NCI-H345 treated with DMSO at 0.1 percent for 48 hours (cell line): ENCODE measurements at regions not wholly inside any gene's neighbourhood (a gene's known extent, or its start where the extent isn't known, plus 50 kb on each side); places are given as distances from the start of the nearest gene placed in this dataset.

Experiments
- DNase-seq: peaks from one replicate; lab custom pipeline; 2025; ENCODE audit not compliant: unreplicated experiment; lab: John Stamatoyannopoulos, UW

- no peak for DNase-seq
Observed at GRCh38 chr1:98211271-98211845, 290.5 kb upstream of the DPYD start.

GRCh38 chr1:98210563-98210962, 289.7 kb upstream of the DPYD start:
- no peak for DNase-seq

GRCh38 chr1:98210064-98210463, 289.2 kb upstream of the DPYD start:
- DNase-seq, result no peak

DNA sequence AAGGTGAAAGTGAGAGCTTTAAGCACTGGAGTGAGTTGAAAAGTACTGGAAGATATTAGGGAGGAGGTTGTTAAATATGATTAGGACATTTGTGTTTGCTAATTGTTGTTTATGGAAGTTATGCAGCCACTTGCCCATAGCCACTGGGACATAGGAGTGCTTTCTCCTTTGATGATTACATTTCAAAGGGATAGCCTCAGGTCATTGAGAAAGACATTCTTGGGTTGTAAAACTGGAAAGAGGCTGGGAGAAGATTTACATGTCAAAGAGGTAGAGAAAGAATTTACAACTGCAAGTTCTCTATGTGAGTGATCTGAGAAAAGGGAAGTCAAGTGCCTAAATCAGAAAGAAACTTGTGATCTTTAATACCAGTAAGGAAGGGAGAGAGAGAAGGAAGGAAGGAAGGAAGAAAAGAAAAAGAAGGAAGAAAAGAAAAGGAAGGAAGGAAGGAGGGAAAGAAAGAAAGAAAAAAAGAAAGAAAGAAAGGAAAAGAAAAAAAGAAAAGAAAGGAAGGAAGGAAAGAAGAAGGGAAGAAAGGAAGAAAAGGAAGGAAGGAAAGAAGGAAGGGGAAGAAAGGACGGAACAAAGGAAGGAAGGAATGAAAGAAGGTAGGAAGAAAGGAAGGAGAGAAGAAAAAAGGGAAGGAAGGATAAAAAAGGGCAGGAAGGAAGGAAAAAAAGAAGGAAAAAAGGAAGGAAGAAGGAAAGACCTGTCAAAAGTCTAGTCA, 284.6 kb upstream of the DPYD start:
- no peak for DNase-seq

DNA sequence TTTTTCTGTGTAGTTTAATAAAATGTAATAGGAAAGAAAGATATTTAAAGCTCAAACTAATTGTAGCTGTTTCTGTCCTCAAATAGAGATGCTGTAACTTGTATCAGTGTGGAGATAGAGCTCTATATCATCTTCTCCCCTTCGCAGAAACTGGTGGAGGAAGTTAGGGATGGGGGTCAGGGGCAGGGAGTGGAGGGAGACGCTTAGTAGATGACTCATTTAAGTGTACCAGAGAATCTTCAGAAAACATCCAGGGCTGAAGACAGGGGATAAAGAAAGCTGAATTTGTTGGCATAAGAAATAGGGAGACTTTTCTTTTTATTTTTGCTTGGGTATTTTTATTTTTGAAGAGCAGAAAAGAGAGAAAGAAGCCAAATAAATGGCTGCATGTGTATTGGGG, 282.6 kb upstream of the DPYD start:
- DNase-seq, result no peak

DNA sequence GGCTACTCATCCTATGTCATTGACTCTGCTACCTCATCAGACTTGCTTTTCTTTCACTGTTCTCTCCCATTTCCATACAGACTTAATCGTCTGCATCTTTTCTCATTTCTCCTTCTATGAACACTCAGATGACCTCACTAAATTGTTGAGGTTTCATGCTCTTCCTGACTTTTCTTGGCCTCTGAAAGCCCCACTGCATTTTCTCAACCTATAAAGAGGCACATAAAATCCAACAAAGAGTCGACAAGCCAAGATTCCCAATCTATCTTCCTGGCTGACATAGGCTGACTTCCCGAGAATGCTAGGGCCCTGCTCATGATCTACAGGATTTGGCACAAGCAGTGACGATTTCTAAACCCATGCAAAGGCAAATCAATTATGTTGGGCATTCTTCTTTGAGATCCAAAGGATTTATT, 280.8 kb upstream of the DPYD start:
- DNase-seq, result no peak

DNA sequence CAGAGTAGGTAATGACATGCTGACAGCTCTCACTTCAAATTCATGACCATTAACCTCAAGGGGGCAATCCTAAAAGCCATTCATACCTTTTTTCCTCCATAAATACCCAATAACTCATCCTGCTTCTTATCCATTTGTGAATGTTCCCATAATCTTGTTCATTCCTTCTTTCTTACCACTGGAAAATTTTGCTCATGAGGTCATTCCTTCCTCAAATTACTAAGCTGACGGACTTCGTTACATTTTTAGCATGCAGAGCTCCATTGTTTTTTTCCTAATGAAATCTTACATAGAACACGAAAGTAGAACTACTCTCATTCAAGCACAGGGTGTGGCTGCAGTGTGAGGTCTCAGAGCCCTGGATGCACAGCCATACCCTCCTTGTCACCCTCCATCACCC, 276.5 kb upstream of the DPYD start:
- no peak for DNase-seq

DNA sequence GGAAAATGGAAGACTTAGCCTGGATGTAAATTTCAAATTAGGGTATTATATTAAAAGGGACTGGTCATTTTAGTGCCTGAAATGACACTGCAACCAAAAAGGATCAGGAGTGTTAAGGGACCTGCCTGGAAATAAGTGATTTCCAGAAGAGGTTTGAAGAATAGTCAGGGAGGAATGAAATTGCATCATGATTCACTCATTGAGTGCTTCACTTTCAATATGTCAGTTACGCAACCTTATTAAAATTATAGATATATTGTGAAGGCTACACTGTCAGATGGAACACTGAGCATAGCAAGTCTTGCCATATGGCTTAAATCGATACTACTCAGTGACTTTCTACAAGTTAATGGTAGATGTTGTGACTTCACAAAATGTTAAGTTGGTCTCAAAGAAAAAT, 275.2 kb upstream of the DPYD start:
- DNase-seq, result no peak

GRCh38 chr1:98188774-98189173, 267.9 kb upstream of the DPYD start:
- DNase-seq, result no peak

DNA sequence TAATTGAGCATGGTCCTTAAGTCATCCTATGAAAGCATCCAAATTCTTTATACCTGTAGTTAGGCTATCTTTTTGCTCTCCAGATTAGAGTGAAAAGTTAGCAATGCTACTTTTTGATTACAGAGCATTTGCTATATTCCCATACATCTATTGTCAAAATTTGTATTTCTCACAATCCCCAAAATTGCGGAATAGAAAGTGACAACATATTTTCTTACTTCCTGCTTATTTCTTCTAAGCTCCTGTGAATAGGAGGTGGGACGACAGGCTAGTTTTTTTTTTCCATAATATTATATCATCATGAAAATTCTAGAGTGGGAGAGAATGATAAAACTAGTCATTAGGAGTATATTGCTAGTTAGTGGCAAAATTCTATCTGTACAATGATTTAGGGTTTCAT, 264.0 kb upstream of the DPYD start:
- no peak for DNase-seq

DNA sequence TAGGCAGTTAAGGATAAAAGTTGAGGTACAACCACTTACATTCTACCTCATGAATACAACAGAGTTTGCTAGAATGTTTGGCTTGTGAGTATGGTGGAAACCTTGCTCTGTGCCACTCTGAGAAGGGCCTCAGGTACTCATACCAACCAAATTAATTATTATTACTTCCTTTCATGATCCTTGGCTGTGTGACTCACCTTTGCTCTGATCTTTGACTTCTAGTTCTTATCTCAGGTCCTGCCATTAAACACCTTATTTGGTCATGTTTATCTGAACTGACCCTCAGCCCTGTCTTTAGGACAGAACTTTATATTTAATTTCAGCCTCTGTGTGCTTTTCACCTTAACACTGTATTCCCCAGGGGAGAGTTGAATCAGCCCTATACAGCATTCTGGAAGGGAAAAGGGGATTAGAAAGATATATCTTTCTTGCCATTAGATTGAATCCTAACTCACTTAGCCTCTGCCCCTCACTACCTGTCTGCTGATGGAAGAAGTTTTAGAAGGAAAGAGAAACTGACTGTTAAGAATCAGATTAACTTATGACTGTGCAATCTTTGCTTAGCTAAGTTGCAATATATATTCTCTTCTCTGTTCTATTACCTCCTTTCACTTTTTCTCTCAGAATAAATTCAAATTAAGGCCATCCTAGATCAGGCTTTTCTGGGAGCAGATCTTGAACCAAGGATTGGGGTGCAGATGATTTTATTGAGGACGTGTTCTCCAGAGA, 260.4 kb upstream of the DPYD start:
- no peak for DNase-seq

DNA sequence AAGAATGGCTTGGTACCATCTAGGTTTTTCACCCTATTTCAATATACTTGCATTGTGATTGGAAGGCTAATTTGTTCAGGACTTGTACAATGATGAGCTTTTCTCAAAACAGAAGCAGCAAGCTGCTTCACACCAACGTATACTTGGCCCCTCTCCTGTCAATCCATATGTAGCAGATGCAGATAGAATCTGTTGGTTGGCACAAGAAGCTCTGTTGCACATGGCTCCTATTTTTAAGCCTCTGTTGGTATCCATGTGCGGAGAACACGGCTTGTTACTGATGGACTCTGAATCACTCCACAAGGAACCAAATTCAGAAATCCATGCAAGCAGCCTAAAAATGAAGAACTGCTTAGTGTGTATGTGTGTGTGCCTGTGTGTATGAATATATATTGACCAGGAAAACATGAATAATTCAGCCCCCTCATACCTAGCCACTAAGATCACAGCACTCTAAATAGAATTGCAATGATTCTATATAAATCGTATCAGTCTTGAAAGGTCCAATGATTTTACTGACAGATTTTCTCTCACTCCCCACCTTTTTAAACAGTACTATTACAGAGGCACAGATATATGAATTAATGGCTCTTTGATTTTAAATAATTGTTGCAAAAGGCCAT, 258.4 kb upstream of the DPYD start:
- no peak for DNase-seq

DNA sequence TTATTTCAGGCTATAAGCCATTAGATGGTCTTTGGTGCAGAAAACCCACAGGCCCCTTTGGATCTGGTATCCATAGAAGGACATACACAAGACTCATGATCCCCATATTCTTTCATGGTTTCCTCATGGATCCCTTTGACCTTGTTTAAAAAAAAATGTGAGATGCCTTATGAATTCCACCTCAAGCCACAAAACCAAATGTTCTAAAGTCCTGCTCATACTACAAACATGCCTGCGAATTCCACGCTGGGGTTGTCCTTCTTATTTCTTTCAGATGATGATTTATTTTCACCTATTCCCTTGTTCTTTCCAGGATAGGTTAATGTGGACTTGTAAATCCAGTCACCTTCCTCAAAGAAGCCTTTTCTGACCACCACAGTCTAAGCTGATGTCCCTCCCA, 256.9 kb upstream of the DPYD start:
- DNase-seq, result no peak

- DNase-seq, result no peak
Observed at GRCh38 chr1:98176936-98177335, 256.1 kb upstream of the DPYD start.

DNA sequence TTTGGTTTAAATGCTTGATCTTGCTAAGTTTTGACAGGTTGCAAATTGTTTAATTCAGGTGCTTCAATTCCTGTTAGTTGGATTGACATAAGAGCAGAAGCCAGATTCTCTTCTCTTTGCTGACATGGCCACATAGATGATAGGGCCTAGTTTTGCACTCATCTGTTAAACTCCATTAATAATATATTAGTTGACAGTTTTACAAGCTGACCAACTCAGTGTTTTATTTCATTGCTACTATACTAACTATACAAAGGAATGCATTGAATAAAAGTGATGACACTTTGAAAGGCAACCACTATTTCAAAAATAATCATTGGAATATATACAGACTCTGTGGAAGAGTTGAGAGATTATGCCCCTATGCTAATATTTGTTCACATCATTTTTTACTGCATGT, 255.6 kb upstream of the DPYD start:
- no peak for DNase-seq

- DNase-seq, result no peak
Observed at GRCh38 chr1:98172578-98172977, 251.7 kb upstream of the DPYD start.

GRCh38 chr1:98172022-98172421, 251.2 kb upstream of the DPYD start:
- no peak for DNase-seq

- DNase-seq, result no peak
Observed at GRCh38 chr1:98164509-98164908, 243.7 kb upstream of the DPYD start.

DNA sequence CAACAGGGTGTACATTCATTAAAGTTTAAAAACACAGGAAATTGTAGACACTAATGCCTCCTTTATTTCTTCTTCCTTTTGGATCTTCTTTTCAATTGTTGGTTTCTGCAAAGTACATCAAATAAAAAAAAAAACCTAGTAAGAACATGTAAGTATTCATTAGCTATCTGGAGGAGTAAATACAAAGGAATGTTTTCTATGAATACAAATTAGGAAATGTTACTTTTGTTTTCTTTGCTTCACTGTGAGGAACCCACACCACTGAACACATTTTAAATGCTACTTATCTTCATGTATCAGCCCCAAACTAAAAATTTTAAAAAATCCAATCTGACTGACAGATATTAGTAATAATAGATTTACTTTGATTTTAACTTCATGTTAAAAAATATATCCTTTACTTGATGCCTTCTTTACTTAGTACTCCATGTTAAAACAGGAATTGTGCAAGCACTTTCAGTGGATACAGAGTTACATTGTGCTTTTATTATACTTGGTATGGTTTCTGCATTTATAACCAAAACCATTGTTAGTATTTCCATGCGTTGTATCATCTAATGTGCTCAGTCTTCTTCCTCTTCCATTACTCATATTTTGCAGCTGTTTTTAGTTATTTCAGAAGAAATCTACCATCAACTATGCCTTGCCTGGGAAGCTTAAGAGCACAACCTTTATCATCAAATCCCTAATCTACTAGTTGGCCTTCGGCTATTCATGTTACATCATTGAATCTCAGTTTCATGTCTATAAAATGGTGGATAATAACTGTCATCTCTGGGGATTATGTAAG, 236.9 kb upstream of the DPYD start:
- DNase-seq, result no peak

GRCh38 chr1:98147280-98147679, 226.4 kb upstream of the DPYD start:
- no peak for DNase-seq

DNA sequence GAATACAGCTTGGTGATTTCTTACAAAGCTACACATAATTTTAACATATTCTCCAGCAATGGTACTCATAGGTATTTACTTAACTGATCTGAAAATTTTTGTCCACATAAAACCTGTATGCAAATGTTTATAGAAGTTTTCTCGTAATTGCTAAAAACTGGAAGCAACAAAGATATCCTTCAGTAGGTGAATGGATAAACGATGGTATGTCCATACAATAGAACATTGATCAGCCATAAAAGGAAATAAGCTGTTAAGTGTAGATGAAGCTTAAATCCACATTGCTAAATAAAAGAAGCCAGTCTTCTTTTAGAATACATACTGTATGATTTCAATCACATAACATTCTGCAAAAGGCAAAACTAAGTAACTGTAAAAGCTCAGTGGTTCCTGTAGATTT, 224.8 kb upstream of the DPYD start:
- no peak for DNase-seq
